GM12891 (cell line): ENCODE measurements at regions not wholly inside any gene's neighbourhood (a gene's known extent, or its start where the extent isn't known, plus 50 kb on each side); places are given as distances from the start of the nearest gene placed in this dataset.

Source experiments
- PAX5 ChIP-seq: IDR thresholded peaks from 2 replicates; pipeline ENCODE4 v1.6.1; 2011; ENCODE audit warnings: low read length, moderate library complexity, mild to moderate bottlenecking; ENCODE audit not compliant: insufficient read depth, severe bottlenecking
- POLR2A ChIP-seq: IDR thresholded peaks from 2 replicates; pipeline ENCODE4 v1.6.1; 2011; ENCODE audit warnings: low read depth, low read length, control low read depth
- POLR2AphosphoS5 ChIP-seq: IDR thresholded peaks from 2 replicates; pipeline ENCODE4 v1.6.1; 2011; ENCODE audit warnings: low read depth, low read length, control low read depth
- POU2F2 ChIP-seq: IDR thresholded peaks from 2 replicates; pipeline ENCODE4 v1.6.1; 2011; ENCODE audit warnings: low read depth, mild to moderate bottlenecking, control low read depth, low read length, moderate library complexity
- SPI1 ChIP-seq: IDR thresholded peaks from 2 replicates; pipeline ENCODE4 v1.6.1; 2011; ENCODE audit warnings: low read depth, low read length, control low read depth
- TAF1 ChIP-seq: IDR thresholded peaks from 2 replicates; pipeline ENCODE4 v1.6.1; 2011; ENCODE audit warnings: low read depth, low read length, control low read depth

GRCh38 chrX:155715141-155715540, 102.4 kb upstream of the TMLHE start:
- no peak for TF ChIP-seq POLR2A
- no peak for TF ChIP-seq POLR2AphosphoS5
- no peak for TF ChIP-seq SPI1
- TF ChIP-seq TAF1, result no peak
- no peak for TF ChIP-seq POU2F2
- no peak for TF ChIP-seq PAX5
